Body of pancreas (tissue), 4 donors: ENCODE measurements at regions not wholly inside any gene's neighbourhood (a gene's known extent, or its start where the extent isn't known, plus 50 kb on each side); places are given as distances from the start of the nearest gene placed in this dataset.
"Not testable (repeated sequence)": the region's sequence is repeated elsewhere in the genome, so short reads cannot be mapped to it uniquely, and the experiment has no call there.

Source experiments
- ATAC-seq: fragments of 150-250 bp; one replicate; pipeline ENCODE4 v1.9.1; 2016
- DNase-seq, 4 donors: peaks; one replicate each; pipeline ENCODE4 v3.0.0-alpha.2; 2019
- H3K27ac ChIP-seq, 4 donors: fragments of 200-600 bp; sonication (generic); 1 replicate in 3 of 4; 2 replicates in 1 of 4; pipeline versions ENCODE4 v1.5.1 to v1.6.1; 2016 to 2019; ENCODE audit warnings: mild to moderate bottlenecking in 1 of 4, mixed read lengths in 1 of 4, moderate library complexity in 1 of 4
- H3K27me3 ChIP-seq, 2 donors: fragments of 200-600 bp; sonication (generic); one replicate each; pipeline ENCODE4 v1.6.0; 2016; ENCODE audit warnings: mild to moderate bottlenecking in 1 of 2
- H3K36me3 ChIP-seq, 2 donors: fragments of 200-600 bp; sonication (generic); replicated peaks in 1 of 2; 2 replicates each; pipeline ENCODE4 v1.5.1; 2016; ENCODE audit warnings: low read depth in 2 of 2; ENCODE audit not compliant: insufficient read depth in 1 of 2
- H3K4me1 ChIP-seq: fragments of 200-600 bp; sonication (generic); one replicate; pipeline ENCODE4 v1.6.0; 2016
- H3K4me3 ChIP-seq, 2 donors: fragments of 200-600 bp; sonication (generic); 1 replicate in 1 of 2; 2 replicates in 1 of 2; pipeline ENCODE4 v1.5.1; 2016 to 2019
- H3K9me3 ChIP-seq, 3 donors: fragments of 200-600 bp; sonication (generic); 1 replicate in 2 of 3; 2 replicates in 1 of 3; pipeline ENCODE4 v1.5.1; 2016
- CTCF ChIP-seq, 7 experiments: fragments of 450-650 bp in 4 of 7; fragments of 200-600 bp in 3 of 7; sonication (generic) in 3 of 7; IDR thresholded peaks; one replicate each; pipeline ENCODE4 v1.5.1; 2016 to 2019; ENCODE audit warnings: antibody characterized with exemption in 7 of 7
- POLR2A ChIP-seq, 3 donors: fragments of 450-650 bp; IDR thresholded peaks; one replicate each; pipeline ENCODE4 v1.6.1; 2016; ENCODE audit warnings: antibody characterized with exemption in 3 of 3, mild to moderate bottlenecking in 2 of 3
- WGBS, 2 donors: methylation state at CpG; one replicate each; pipeline ENCODE4 v1.1.5; 2017; 5-methylcytosine and 5-hydroxymethylcytosine counted together
- intact Hi-C: fragments of 100-400 bp; cut with DNase I; formaldehyde crosslinking; loops from one replicate; pipeline ENCODE4 v1.15.1; 2023

- ATAC-seq (no peak), DNase-seq (no peak)
- intact Hi-C loops = no loop called here
- Histone ChIP-seq H3K36me3 (no peaks in the 10 kb centered on the region), H3K9me3 (no peaks in the 10 kb centered on the region), H3K4me1 (no peaks in the 10 kb centered on the region), H3K27ac (no peak overlapping the region), H3K4me3 (no peak overlapping the region), H3K27me3 (no peaks in the 10 kb centered on the region)
- 60 to 84% methylated on average over 2 of the region's 2 CpGs for WGBS, 2 donors
- TF ChIP-seq CTCF (IDR thresholded peaks at IDR 0.05) = no peak
- no peak for TF ChIP-seq POLR2A (IDR thresholded peaks at IDR 0.05)
Measured at GRCh38 chr6:151181706-151182363, 57.9 kb upstream of the AKAP12 start.

DNA sequence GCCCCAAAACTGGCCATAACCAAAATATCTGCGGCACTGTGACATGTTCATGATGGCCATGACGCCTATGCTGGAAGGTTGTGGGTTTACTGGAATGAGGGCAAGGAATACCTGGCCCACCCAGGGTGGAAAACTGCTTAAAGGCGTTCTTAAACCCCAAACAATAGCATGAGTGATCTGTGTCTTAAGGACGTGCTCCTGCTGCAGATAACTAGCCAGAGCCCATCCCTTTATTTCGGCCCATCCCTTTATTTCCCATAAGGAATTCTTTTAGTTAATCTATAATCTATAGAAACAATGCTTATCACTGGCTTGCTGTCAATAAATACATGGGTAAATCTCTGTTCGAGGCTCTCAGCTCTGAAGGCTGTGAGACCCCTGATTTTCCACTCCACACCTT, 56.8 kb upstream of the AKAP12 start:
- H3K27me3 ChIP-seq, DNase-seq, ATAC-seq, intact Hi-C loops, H3K27ac ChIP-seq, H3K4me1 ChIP-seq, H3K36me3 ChIP-seq, H3K4me3 ChIP-seq, H3K9me3 ChIP-seq: not testable (repeated sequence)
- WGBS, 2 donors = 81% methylated on average over 6 of the region's 6 CpGs

GRCh38 chr6:151185148-151185547, 54.6 kb upstream of the AKAP12 start:
- Histone ChIP-seq H3K4me3 (no peak overlapping the region), H3K4me1 (no peaks in the 10 kb centered on the region), H3K27me3 (no peaks in the 10 kb centered on the region), H3K36me3 (no peaks in the 10 kb centered on the region), H3K27ac (no peak overlapping the region), H3K9me3 (no peaks in the 10 kb centered on the region)
- TF ChIP-seq CTCF (IDR thresholded peaks at IDR 0.05) = no peak
- no peak for TF ChIP-seq POLR2A (IDR thresholded peaks at IDR 0.05)
- ATAC-seq = no peak
- no peak for DNase-seq
- intact Hi-C loops = no loop called here
- 71 to 73% methylated on average over 3 of the region's 3 CpGs for WGBS, 2 donors

DNA sequence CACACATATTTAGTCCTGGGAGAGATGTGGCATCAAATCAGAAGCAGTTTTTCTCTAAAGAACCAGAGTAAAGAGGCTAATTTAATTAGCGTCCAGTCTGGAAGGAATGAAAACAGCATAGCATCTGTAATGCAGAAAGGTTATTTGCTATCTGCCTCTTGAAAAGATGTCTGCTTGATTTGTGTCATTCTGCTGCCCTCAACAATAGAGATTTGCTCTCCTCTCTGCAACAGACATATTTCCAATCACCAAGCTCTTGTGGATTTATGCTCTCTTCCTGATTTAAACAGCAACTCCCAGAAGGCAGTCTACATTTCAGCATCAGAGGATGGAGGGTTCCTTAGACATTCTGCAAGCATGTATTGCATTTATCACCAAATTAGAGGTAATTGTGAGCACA, 53.5 kb upstream of the AKAP12 start:
- DNase-seq = no peak
- ATAC-seq = no peak
- H3K27me3 ChIP-seq = no peaks in the 10 kb centered on the region
- intact Hi-C loops = no loop called here
- H3K4me3 ChIP-seq = no peak overlapping the region
- no peak for TF ChIP-seq POLR2A (IDR thresholded peaks at IDR 0.05)
- TF ChIP-seq CTCF (IDR thresholded peaks at IDR 0.05) = no peak
- 46 to 85% methylated on average over 1 of the region's 1 CpG for WGBS, 2 donors
- no peaks in the 10 kb centered on the region for H3K4me1 ChIP-seq
- no peaks in the 10 kb centered on the region for H3K9me3 ChIP-seq
- H3K36me3 ChIP-seq = no peaks in the 10 kb centered on the region
- H3K27ac ChIP-seq = no peak overlapping the region

DNA sequence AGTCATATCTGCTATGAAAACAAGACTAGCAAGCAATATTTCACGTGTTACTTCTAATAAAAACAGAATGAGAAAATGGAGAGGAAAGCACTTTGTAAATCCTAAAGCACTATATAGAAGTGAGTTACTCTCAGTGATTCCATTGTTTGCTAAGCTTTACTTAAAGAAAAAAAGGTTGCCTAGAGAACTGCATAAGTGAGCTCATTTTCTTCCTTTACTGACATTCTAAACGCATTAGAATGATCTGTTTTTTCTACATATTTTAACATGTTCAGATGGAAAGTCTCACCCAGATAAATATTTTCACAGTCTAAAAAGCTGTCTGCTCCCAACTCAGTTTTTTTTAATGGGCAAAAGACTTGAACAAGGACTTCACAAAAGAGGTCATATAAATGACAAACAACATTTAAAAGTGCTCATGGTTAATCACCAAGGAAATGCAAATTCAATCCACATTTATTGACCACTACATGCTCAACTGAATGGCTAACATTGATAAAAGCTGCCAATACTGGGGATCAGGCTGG, 52.9 kb upstream of the AKAP12 start:
- H3K4me1 ChIP-seq = no peaks in the 10 kb centered on the region
- DNase-seq (no peak), ATAC-seq (no peak)
- intact Hi-C loops = no loop called here
- H3K9me3 ChIP-seq = no peaks in the 10 kb centered on the region
- H3K27ac ChIP-seq = no peak overlapping the region
- H3K4me3 ChIP-seq = no peak overlapping the region
- TF ChIP-seq POLR2A (IDR thresholded peaks at IDR 0.05) (no peak), CTCF (IDR thresholded peaks at IDR 0.05) (no peak)
- no peaks in the 10 kb centered on the region for H3K36me3 ChIP-seq
- no peaks in the 10 kb centered on the region for H3K27me3 ChIP-seq
- WGBS, 2 donors = 55 to 57% methylated on average over 2 of the region's 2 CpGs
